DND-41 (cell line): ENCODE measurements at regions not wholly inside any gene's neighbourhood (a gene's known extent, or its start where the extent isn't known, plus 50 kb on each side); places are given as distances from the start of the nearest gene placed in this dataset.
A peak's percentile ranks its signal among the peaks of the same experiment; 100 is the strongest.

Experiments
- ATAC-seq: fragments of 200-7000 bp; cut with Tn5 transposase; 3 replicates; pipeline ENCODE4 v1.9.1; 2021; ENCODE audit warnings: low read depth; ENCODE audit not compliant: insufficient read depth
- DNase-seq: peaks from one replicate; pipeline ENCODE4 v3.0.0-alpha.2; 2020
- H2AFZ ChIP-seq: 2 replicates; pipeline ENCODE4 v1.6.0; 2012; ENCODE audit warnings: low read depth, low read length
- H3K27ac ChIP-seq: 2 replicates; pipeline ENCODE4 v1.5.1; 2012; ENCODE audit warnings: low read length, inconsistent platforms
- H3K27me3 ChIP-seq: fragments of 200-600 bp; sonication (generic); 2 replicates; pipeline ENCODE4 v1.6.0; 2012; ENCODE audit warnings: low read length, mild to moderate bottlenecking, inconsistent platforms; ENCODE audit not compliant: insufficient read depth, poor library complexity
- H3K36me3 ChIP-seq: 2 replicates; pipeline ENCODE4 v1.5.1; 2012; ENCODE audit warnings: low read length, inconsistent platforms; ENCODE audit not compliant: insufficient read depth
- H3K4me1 ChIP-seq: 2 replicates; pipeline ENCODE4 v1.5.1; 2012; ENCODE audit warnings: mild to moderate bottlenecking, low read length; ENCODE audit not compliant: insufficient read depth
- H3K4me2 ChIP-seq: 2 replicates; pipeline ENCODE4 v1.6.0; 2012; ENCODE audit warnings: mild to moderate bottlenecking, moderate library complexity, low read length, inconsistent platforms; ENCODE audit not compliant: insufficient read depth
- H3K4me3 ChIP-seq, 2 experiments: fragments of 200-600 bp in 1 of 2; shearing (Covaris generic) in 1 of 2; 2 replicates each; pipeline ENCODE4 v1.5.1; 2012 to 2016; ENCODE audit warnings: inconsistent platforms in 2 of 2, low read length in 2 of 2, mild to moderate bottlenecking in 2 of 2, low read depth in 1 of 2, moderate library complexity in 1 of 2
- H3K79me2 ChIP-seq: 2 replicates; pipeline ENCODE4 v1.6.0; 2012; ENCODE audit warnings: low read length, inconsistent platforms; ENCODE audit not compliant: insufficient read depth
- H3K9ac ChIP-seq: 2 replicates; pipeline ENCODE4 v1.6.0; 2012; ENCODE audit warnings: low read depth, mild to moderate bottlenecking, inconsistent platforms, low read length, moderate library complexity
- H3K9me3 ChIP-seq: 2 replicates; pipeline ENCODE4 v1.5.1; 2012; ENCODE audit warnings: low read length, moderate library complexity, mild to moderate bottlenecking, inconsistent platforms; ENCODE audit not compliant: insufficient read depth, severe bottlenecking
- H4K20me1 ChIP-seq: 2 replicates; pipeline ENCODE4 v1.6.0; 2012; ENCODE audit warnings: low read length; ENCODE audit not compliant: insufficient read depth
- EZH2 ChIP-seq: IDR thresholded peaks from 3 replicates; pipeline ENCODE4 v1.6.1; 2012; ENCODE audit warnings: borderline replicate concordance, low read depth, mild to moderate bottlenecking, moderate library complexity, low read length, inconsistent platforms; ENCODE audit not compliant: severe bottlenecking
- TF ChIP-seq, protein P1 (sequence below): IDR thresholded peaks from 2 replicates; pipeline ENCODE4 v1.5.1; 2012; ENCODE audit warnings: borderline replicate concordance, low read length, moderate library complexity, mild to moderate bottlenecking; ENCODE audit not compliant: poor library complexity, severe bottlenecking; ENCODE audit errors: extremely low read depth

DNA sequence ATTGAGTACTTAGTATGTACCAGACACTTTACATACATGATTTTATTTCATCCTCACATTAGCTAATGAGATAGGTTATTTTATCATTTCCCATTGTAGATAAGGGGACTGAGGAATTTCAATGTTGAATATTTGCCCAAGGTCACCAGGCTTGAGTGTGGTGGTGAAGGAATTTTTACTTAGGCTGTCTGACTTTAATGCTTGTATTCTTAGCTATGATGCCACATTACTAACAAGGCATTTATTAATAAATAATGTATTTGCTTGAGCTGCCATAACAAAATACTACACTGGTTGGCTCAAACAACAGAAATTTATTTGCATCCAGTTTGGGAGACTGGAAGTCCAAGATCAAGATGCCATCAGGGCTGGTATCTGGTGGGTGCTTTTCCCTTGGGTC lies 250.9 kb downstream of the GPD2 start:
- peaks cover 19% of the 10 kb centered on the region for H3K4me1 ChIP-seq
- no peaks in the 10 kb centered on the region for H3K79me2 ChIP-seq
- H3K4me3 ChIP-seq, result no peak overlapping the region
- H3K27ac ChIP-seq, result no peak overlapping the region
- no peak overlapping the region for H2AFZ ChIP-seq
- H3K9ac ChIP-seq, result no peak overlapping the region
- DNase-seq (no peak), ATAC-seq (no peak)
- H4K20me1 ChIP-seq, result no peaks in the 10 kb centered on the region
- TF ChIP-seq EZH2, result no peak
- TF ChIP-seq, protein P1, sequence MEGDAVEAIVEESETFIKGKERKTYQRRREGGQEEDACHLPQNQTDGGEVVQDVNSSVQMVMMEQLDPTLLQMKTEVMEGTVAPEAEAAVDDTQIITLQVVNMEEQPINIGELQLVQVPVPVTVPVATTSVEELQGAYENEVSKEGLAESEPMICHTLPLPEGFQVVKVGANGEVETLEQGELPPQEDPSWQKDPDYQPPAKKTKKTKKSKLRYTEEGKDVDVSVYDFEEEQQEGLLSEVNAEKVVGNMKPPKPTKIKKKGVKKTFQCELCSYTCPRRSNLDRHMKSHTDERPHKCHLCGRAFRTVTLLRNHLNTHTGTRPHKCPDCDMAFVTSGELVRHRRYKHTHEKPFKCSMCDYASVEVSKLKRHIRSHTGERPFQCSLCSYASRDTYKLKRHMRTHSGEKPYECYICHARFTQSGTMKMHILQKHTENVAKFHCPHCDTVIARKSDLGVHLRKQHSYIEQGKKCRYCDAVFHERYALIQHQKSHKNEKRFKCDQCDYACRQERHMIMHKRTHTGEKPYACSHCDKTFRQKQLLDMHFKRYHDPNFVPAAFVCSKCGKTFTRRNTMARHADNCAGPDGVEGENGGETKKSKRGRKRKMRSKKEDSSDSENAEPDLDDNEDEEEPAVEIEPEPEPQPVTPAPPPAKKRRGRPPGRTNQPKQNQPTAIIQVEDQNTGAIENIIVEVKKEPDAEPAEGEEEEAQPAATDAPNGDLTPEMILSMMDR, result no peak
- no peaks in the 10 kb centered on the region for H3K27me3 ChIP-seq
- H3K9me3 ChIP-seq, result no peaks in the 10 kb centered on the region
- no peak overlapping the region for H3K4me2 ChIP-seq
- H3K36me3 ChIP-seq, result no peaks in the 10 kb centered on the region

DNA sequence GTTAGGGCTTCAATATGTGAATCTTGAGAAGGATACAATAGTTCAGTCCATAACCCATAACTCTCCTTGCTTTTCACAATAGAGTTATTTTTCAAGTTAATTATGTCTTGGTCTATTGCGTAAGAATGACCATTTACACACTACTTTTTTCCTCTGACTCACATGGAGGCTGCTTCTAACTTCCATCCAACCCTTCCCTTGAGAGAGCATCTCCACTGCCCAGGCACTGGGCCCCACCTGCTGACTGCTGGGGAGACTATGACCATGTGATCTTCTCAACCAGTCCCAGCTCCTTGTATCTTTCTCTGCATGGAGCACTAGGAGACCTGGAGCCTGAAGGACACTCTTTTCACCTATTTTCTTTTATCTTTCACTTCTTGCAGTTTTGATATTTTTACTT lies 251.5 kb downstream of the GPD2 start:
- H3K27me3 ChIP-seq, result no peaks in the 10 kb centered on the region
- TF ChIP-seq, protein P1, result no peak
- TF ChIP-seq EZH2, result no peak
- H3K9me3 ChIP-seq, result no peaks in the 10 kb centered on the region
- H3K4me2 ChIP-seq, result no peak overlapping the region
- DNase-seq, result no peak
- H3K4me1 ChIP-seq, result peaks cover 15% of the 10 kb centered on the region
- H3K79me2 ChIP-seq, result no peaks in the 10 kb centered on the region
- H3K4me3 ChIP-seq, result no peak overlapping the region
- no peak overlapping the region for H2AFZ ChIP-seq
- H3K27ac ChIP-seq, result no peak overlapping the region
- H4K20me1 ChIP-seq, result no peaks in the 10 kb centered on the region
- H3K9ac ChIP-seq, result no peak overlapping the region
- H3K36me3 ChIP-seq, result no peaks in the 10 kb centered on the region
- ATAC-seq, result no peak

DNA sequence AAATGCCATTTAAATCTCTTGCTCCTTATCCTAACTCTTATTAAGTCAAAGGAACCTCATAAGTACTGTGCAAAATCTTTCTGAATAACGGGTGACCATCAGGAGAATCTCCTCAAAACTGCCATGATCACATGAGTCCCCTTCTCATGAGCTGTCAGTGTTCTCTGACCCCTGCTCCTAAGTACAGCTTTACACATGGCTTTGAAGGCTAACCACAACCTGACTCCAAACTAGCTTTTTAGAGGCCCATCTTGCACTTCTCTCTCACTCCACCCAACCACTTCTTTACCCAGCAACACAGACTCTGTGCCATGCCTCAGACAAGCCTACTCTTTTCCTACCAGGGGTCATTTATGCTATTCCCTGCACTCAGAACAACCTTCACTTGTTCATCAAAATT lies 253.8 kb downstream of the GPD2 start:
- Histone ChIP-seq H3K4me2 (no peak overlapping the region), H4K20me1 (no peaks in the 10 kb centered on the region), H3K4me3 (no peak overlapping the region), H3K27me3 (no peaks in the 10 kb centered on the region), H3K27ac (no peak overlapping the region; the same call in 1 of the 2 replicates), H3K9ac (no peak overlapping the region), H3K36me3 (no peaks in the 10 kb centered on the region), H3K79me2 (no peaks in the 10 kb centered on the region), H3K9me3 (no peaks in the 10 kb centered on the region), H2AFZ (peak overlapping the region; percentile 29; the same call in 1 of the 2 replicates), H3K4me1 (peaks cover 15% of the 10 kb centered on the region)
- DNase-seq (peak; percentile 29), ATAC-seq (peak; percentile 91)
- TF ChIP-seq, protein P1, result no peak
- no peak for TF ChIP-seq EZH2

DNA sequence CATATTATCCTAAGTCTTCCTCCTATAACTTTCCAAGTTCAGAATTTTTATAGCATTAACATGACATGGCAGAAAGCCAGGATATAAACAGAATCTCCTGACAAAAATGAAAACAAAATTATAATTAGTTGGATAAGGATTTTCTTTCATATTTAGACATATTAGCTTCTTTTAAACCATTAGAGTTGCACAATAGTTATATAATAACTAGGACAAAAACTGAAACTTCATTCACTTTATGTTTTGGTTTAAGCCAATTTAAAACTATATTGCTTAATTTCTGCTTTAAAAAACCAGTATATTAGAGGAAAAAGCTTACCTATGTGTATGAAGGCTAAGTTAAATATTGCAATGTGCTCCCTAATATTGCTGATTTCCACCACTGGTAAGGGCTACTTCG lies 254.8 kb downstream of the GPD2 start:
- H4K20me1 ChIP-seq, result no peaks in the 10 kb centered on the region
- no peak overlapping the region for H2AFZ ChIP-seq
- H3K27ac ChIP-seq, result no peak overlapping the region
- H3K9ac ChIP-seq, result no peak overlapping the region
- H3K79me2 ChIP-seq, result no peaks in the 10 kb centered on the region
- no peak overlapping the region for H3K4me3 ChIP-seq
- no peaks in the 10 kb centered on the region for H3K27me3 ChIP-seq
- peaks cover 15% of the 10 kb centered on the region for H3K4me1 ChIP-seq
- TF ChIP-seq EZH2, result no peak
- H3K9me3 ChIP-seq, result no peaks in the 10 kb centered on the region
- H3K4me2 ChIP-seq, result no peak overlapping the region
- no peaks in the 10 kb centered on the region for H3K36me3 ChIP-seq
- ATAC-seq (no peak), DNase-seq (no peak)
